ENCODE measurements at regions not wholly inside any gene's neighbourhood (a gene's known extent, or its start where the extent isn't known, plus 50 kb on each side); places are given as distances from the start of the nearest gene placed in this dataset.

GRCh38 chr6:88547768-88548167 is 381.6 kb upstream of the CNR1 start:
- peaks cover 11% of the 10 kb centered on the region; the same call in 1 of the 2 replicates for H3K9me3 ChIP-seq (ENCODE audit: control insufficient read depth, insufficient read depth, low read length)
- H3K4me3 ChIP-seq (ENCODE audit: low read length) = no peak overlapping the region
- TF ChIP-seq EZH2phosphoT487 (IDR thresholded peaks at IDR 0.05; ENCODE audit: borderline replicate concordance, low read length) (no peak), CTCF (IDR thresholded peaks at IDR 0.05; ENCODE audit: low read depth, low read length, poor library complexity, severe bottlenecking) (no peak)
- no peaks in the 10 kb centered on the region for H3K79me2 ChIP-seq (ENCODE audit: control insufficient read depth, low read length)
- H3K36me3 ChIP-seq (ENCODE audit: control insufficient read depth, low read length) = no peaks in the 10 kb centered on the region
- no peak overlapping the region for H3K27ac ChIP-seq (ENCODE audit: low read depth, low read length)
- H4K20me1 ChIP-seq (ENCODE audit: control insufficient read depth, insufficient read depth, low read depth, low read length) = no peaks in the 10 kb centered on the region
- H3K4me1 ChIP-seq (ENCODE audit: control insufficient read depth, low read length) = peaks cover 43% of the 10 kb centered on the region
- H3K9me2 ChIP-seq (replicated peaks; ENCODE audit: control insufficient read depth, low read length) = no peaks in the 10 kb centered on the region
- no peaks in the 10 kb centered on the region for H3F3A ChIP-seq (ENCODE audit: control insufficient read depth, insufficient read depth)
- no peaks in the 10 kb centered on the region for H3K27me3 ChIP-seq (ENCODE audit: control insufficient read depth, low read length)
- no peak overlapping the region for H3K4me2 ChIP-seq (ENCODE audit: low read length)

GRCh38 chr6:88545991-88546390 is 379.8 kb upstream of the CNR1 start:
- Histone ChIP-seq H3K36me3 (ENCODE audit: control insufficient read depth, low read length) (no peaks in the 10 kb centered on the region), H3K4me2 (ENCODE audit: low read length) (peak overlapping the region; percentile 38), H3K4me1 (ENCODE audit: control insufficient read depth, low read length) (peaks cover 38% of the 10 kb centered on the region), H4K20me1 (ENCODE audit: control insufficient read depth, insufficient read depth, low read depth, low read length) (no peaks in the 10 kb centered on the region), H3K9me2 (replicated peaks; ENCODE audit: control insufficient read depth, low read length) (no peaks in the 10 kb centered on the region), H3K4me3 (ENCODE audit: low read length) (0 out of 2 replicates have a peak overlapping the region, but pooled peaks have one; percentile 20), H3K9me3 (ENCODE audit: control insufficient read depth, insufficient read depth, low read length) (peaks cover 11% of the 10 kb centered on the region; the same call in 1 of the 2 replicates), H3K27me3 (ENCODE audit: control insufficient read depth, low read length) (no peaks in the 10 kb centered on the region), H3K27ac (ENCODE audit: low read depth, low read length) (no peak overlapping the region), H3F3A (ENCODE audit: control insufficient read depth, insufficient read depth) (no peaks in the 10 kb centered on the region), H3K79me2 (ENCODE audit: control insufficient read depth, low read length) (no peaks in the 10 kb centered on the region)
- TF ChIP-seq EZH2phosphoT487 (IDR thresholded peaks at IDR 0.05; ENCODE audit: borderline replicate concordance, low read length) = no peak
- TF ChIP-seq CTCF (IDR thresholded peaks at IDR 0.05; ENCODE audit: low read depth, low read length, poor library complexity, severe bottlenecking) = no peak

- H3K9me2 ChIP-seq (replicated peaks; ENCODE audit: control insufficient read depth, low read length) = no peaks in the 10 kb centered on the region
- H3K4me3 ChIP-seq (ENCODE audit: low read length) = 0 out of 2 replicates have a peak overlapping the region, but pooled peaks have one; percentile 20
- no peaks in the 10 kb centered on the region for H3K79me2 ChIP-seq (ENCODE audit: control insufficient read depth, low read length)
- peak overlapping the region; percentile 38 for H3K4me2 ChIP-seq (ENCODE audit: low read length)
- H3K9me3 ChIP-seq (ENCODE audit: control insufficient read depth, insufficient read depth, low read length) = peaks cover 11% of the 10 kb centered on the region; the same call in 1 of the 2 replicates
- H3K36me3 ChIP-seq (ENCODE audit: control insufficient read depth, low read length) = no peaks in the 10 kb centered on the region
- no peaks in the 10 kb centered on the region for H3F3A ChIP-seq (ENCODE audit: control insufficient read depth, insufficient read depth)
- no peaks in the 10 kb centered on the region for H4K20me1 ChIP-seq (ENCODE audit: control insufficient read depth, insufficient read depth, low read depth, low read length)
- H3K27me3 ChIP-seq (ENCODE audit: control insufficient read depth, low read length) = no peaks in the 10 kb centered on the region
- H3K4me1 ChIP-seq (ENCODE audit: control insufficient read depth, low read length) = peaks cover 37% of the 10 kb centered on the region
- no peak overlapping the region for H3K27ac ChIP-seq (ENCODE audit: low read depth, low read length)
- TF ChIP-seq EZH2phosphoT487 (IDR thresholded peaks at IDR 0.05; ENCODE audit: borderline replicate concordance, low read length) (no peak), CTCF (IDR thresholded peaks at IDR 0.05; ENCODE audit: low read depth, low read length, poor library complexity, severe bottlenecking) (no peak)
These were observed 379.0 kb upstream of the CNR1 start for GRCh38 chr6:88544986-88545612.

Data from DOHH2 (cell line).